Aorta (tissue), 5 donors: ENCODE measurements at regions not wholly inside any gene's neighbourhood (a gene's known extent, or its start where the extent isn't known, plus 50 kb on each side); places are given as distances from the start of the nearest gene placed in this dataset.
A peak's percentile ranks its signal among the peaks of the same experiment; 100 is the strongest.

Experiments used
- ATAC-seq: fragments of 200-7000 bp; cut with Tn5 transposase; one replicate; pipeline ENCODE4 v1.9.1; 2022; ENCODE audit warnings: moderate library complexity; ENCODE audit not compliant: low FRiP score
- DNase-seq, 2 donors: peaks; one replicate each; pipeline ENCODE4 v3.0.0-alpha.2; 2020
- H3K27ac ChIP-seq, 2 donors: one replicate each; pipeline ENCODE4 v1.5.1; 2013; ENCODE audit warnings: low read length in 2 of 2, mild to moderate bottlenecking in 2 of 2, moderate library complexity in 2 of 2, control low read depth in 1 of 2, inconsistent platforms in 1 of 2, low read depth in 1 of 2
- H3K27me3 ChIP-seq, 2 donors: one replicate each; pipeline ENCODE4 v1.6.1; 2013; ENCODE audit warnings: control low read depth in 1 of 2, low read length in 1 of 2, mild to moderate bottlenecking in 1 of 2, moderate library complexity in 1 of 2; ENCODE audit not compliant: insufficient read depth in 2 of 2, control insufficient read depth in 1 of 2
- H3K36me3 ChIP-seq, 2 donors: one replicate each; pipeline ENCODE4 v1.6.1; 2013; ENCODE audit warnings: control low read depth in 1 of 2, low read length in 1 of 2, mild to moderate bottlenecking in 1 of 2; ENCODE audit not compliant: insufficient read depth in 2 of 2, control insufficient read depth in 1 of 2
- H3K4me1 ChIP-seq, 2 donors: one replicate each; pipeline ENCODE4 v1.6.1; 2013; ENCODE audit warnings: low read length in 2 of 2, control low read depth in 1 of 2, mild to moderate bottlenecking in 1 of 2, moderate library complexity in 1 of 2; ENCODE audit not compliant: insufficient read depth in 2 of 2, control insufficient read depth in 1 of 2
- H3K4me3 ChIP-seq, 2 donors: one replicate each; pipeline ENCODE4 v1.5.1; 2013; ENCODE audit warnings: low read length in 2 of 2, control low read depth in 1 of 2, mild to moderate bottlenecking in 1 of 2
- H3K9me3 ChIP-seq: one replicate; pipeline ENCODE4 v1.6.1; 2013; ENCODE audit warnings: mild to moderate bottlenecking, low read length; ENCODE audit not compliant: control insufficient read depth
- WGBS, 2 donors: extraction: QIAGEN DNeasy Blood & Tissue Kit; methylation state at CpG; one replicate each; pipeline ENCODE4 v1.1.7; 2013; 5-methylcytosine and 5-hydroxymethylcytosine counted together
- intact Hi-C, 2 donors: fragments of 100-400 bp; cut with DNase I; formaldehyde crosslinking; loops; one replicate each; pipeline versions ENCODE4 v1.14.2 to v1.15.0; 2022
- donor health status: healthy with polysubstance abuse.
- donor health status: Bipolar disorder and iron deficiency.
- donor health status: DM: no; HTN: no; CAD: no.
- donor health status: DM: no; HTN: no; CAD: no.
- donor health status: DM: yes; HTN: yes; CAD: no.

DNA sequence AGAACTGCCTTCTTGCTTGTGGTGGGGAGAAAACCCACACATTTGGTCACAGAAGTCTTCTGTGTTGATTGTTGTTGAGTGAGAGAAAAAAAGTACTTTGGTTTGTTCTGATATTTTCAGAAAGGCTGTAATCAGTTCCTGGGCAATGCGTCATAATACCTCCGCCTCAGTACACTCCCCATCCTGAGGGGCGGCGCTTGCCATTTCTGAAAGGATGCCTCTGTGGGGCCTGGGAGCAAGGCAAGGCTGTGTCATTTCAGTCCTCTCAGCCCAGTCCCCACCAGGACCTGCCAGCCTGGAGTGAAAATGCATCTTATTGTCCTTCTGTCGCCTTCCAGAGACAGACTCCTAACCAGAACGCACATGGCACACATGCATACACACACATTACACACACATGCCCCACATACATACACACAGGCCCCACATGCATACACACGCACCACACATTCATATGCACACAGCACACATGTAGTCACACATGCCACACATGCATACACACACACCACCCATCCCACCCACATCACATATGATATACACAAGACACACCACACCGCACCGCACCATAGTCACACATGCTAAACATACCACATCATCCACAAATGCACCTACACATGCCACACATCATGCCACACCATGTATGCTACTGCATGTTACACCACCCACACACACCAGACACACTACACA, 90.0 kb downstream of the CXCL12 start:
- Histone ChIP-seq H3K4me1 (peaks cover 0 to 4% of the 10 kb centered on the region in 2 donors), H3K36me3 (no peaks in the 10 kb centered on the region), H3K4me3 (no peak overlapping the region), H3K9me3 (no peaks in the 10 kb centered on the region), H3K27ac (peak overlapping the region in 1 of 2 donors; percentile 82), H3K27me3 (no peaks in the 10 kb centered on the region)
- intact Hi-C loops: no loop called here
- no peak for ATAC-seq
- no peak for DNase-seq
- 98% methylated on average over 9 of the region's 9 CpGs for WGBS, 2 donors

DNA sequence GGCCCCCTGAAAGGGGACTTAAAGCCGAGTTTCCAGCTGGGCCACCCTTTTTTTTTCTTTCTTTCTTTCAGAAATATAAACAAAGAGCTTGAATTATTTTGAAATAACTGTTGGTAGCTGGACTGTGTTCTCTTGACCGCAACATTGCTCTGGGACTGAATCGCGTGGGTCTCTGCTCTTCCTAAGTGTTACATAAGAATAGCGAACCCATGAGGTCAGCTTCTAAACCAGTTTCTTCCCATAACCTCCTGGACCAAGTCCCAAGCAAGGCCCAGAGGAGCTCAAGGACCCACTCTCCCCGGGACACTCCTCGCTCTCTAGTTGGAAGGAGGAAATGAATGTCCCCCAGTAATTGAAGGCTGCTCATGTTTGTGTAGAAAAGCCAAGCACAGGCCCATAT, 91.1 kb downstream of the CXCL12 start:
- DNase-seq (peak in 1 of 2 donors; percentile 76), ATAC-seq (peak; percentile 88)
- Histone ChIP-seq H3K9me3 (no peaks in the 10 kb centered on the region), H3K4me3 (no peak overlapping the region), H3K36me3 (no peaks in the 10 kb centered on the region), H3K4me1 (peaks cover 0 to 4% of the 10 kb centered on the region in 2 donors), H3K27me3 (no peaks in the 10 kb centered on the region), H3K27ac (peak overlapping the region; percentile 16 to 94)
- 11 to 13% methylated on average over 7 of the region's 7 CpGs for WGBS, 2 donors
- intact Hi-C loops: no loop called here

DNA sequence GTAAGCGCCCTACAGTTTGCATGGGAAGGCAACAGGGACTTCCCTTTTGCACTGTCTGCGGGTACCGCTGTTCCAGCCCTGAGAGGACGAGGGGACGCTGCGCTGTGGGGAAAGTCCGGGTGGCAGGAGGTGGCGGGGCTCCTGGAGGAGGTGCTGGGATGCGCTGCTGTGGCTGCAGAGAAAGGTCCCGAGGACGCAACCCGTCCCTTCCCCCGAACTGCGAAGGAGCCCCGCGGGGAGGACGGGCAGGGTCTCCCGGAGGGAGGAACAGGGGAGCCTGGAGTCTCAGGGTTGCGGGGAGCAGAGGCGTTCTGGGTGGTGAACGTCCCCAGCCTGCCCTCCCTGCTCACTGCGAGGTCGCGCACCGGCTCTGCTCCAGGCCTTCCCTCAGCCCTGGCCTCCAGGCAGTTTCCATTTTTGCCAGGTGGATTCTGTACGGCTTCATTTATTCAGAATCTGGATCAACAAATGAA, 91.6 kb downstream of the CXCL12 start:
- Histone ChIP-seq H3K36me3 (no peaks in the 10 kb centered on the region), H3K4me3 (no peak overlapping the region), H3K9me3 (no peaks in the 10 kb centered on the region), H3K27me3 (no peaks in the 10 kb centered on the region), H3K4me1 (peaks cover 0 to 4% of the 10 kb centered on the region in 2 donors), H3K27ac (peak overlapping the region; percentile 16 to 94)
- intact Hi-C loops: no loop called here
- WGBS, 2 donors: 51 to 52% methylated on average over 25 to 26 of the region's 26 CpGs
- DNase-seq: no peak
- peak; percentile 75 for ATAC-seq

DNA sequence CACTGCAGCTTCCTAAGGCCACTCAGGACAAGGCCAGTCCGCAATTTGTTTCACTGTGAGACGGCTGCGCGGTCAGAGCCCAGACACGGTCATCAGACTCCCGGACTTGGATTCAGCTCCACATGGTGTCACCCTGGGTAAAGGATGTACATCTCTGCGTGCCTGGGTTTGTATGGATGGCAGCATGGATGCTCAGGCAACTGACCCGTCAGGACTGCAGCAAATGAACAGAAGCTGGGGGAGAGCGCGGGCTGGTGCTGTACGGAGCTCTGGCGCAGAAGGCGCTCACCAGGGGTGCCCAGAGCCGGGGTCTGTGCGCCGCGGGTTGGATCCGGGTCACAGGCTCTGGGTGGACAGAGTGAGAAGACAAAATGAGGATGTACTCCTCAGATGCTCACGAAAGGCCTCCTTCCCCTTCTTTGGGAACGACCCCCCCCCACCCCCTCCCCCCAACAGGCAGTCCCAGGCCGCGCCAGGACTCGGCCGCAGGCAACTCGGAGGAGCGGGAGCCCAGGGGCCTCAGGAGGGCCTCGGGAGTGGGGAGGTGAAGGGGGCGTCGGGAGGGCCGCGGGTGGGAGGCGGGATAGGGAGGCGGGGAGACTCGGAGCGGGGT, 92.4 kb downstream of the CXCL12 start:
- no peak overlapping the region for H3K27ac ChIP-seq
- H3K9me3 ChIP-seq: no peaks in the 10 kb centered on the region
- ATAC-seq (no peak), DNase-seq (no peak)
- intact Hi-C loops: no loop called here
- no peaks in the 10 kb centered on the region for H3K27me3 ChIP-seq
- H3K36me3 ChIP-seq: no peaks in the 10 kb centered on the region
- 79 to 85% methylated on average over 26 to 35 of the region's 35 CpGs for WGBS, 2 donors
- H3K4me3 ChIP-seq: no peak overlapping the region
- peaks cover 0 to 4% of the 10 kb centered on the region in 2 donors for H3K4me1 ChIP-seq

DNA sequence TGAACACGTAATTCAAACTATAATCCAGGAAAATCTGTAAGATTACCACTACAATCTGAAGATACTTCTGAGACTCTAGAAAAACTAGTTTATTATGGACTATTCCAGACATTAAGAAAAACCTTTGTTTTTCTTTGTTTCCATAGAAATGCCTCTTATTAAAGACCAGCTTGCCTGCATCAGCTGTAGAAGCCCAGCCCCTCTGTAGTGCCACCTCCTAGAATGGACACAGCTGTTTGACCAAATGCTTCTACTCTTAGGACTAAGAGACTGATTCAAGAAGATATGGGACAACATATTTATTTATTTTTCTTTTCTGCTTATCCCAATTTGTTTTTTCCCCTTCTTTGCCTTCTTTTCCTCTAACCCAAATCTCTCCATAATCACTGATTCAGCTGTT, 93.8 kb downstream of the CXCL12 start:
- H3K4me1 ChIP-seq: peaks cover 0 to 4% of the 10 kb centered on the region in 2 donors
- WGBS, 2 donors: 63% methylated on average over 1 of the region's 1 CpG
- no peak for DNase-seq
- H3K27ac ChIP-seq: no peak overlapping the region
- no peaks in the 10 kb centered on the region for H3K27me3 ChIP-seq
- intact Hi-C loops: no loop called here
- no peaks in the 10 kb centered on the region for H3K9me3 ChIP-seq
- no peak for ATAC-seq
- H3K4me3 ChIP-seq: no peak overlapping the region
- H3K36me3 ChIP-seq: no peaks in the 10 kb centered on the region

DNA sequence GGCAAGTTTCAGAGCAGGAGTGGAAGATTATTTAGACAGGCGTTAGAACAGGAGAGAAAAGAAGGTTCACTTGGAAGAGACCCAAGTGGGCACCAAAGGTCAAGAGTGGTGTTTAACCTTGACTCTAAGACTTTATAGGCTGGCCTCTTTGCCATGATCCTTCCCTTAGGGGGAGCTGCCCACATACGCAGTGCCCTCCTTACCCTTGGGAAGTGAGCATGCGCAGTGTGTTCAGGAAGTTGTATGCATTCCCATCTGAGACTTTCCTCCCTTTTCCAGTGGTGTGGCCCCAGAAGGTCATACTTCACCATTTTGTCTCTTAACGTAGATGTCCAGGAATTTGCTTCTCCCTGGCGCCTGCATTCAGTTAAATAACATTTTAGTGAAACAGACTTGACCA, 95.8 kb downstream of the CXCL12 start:
- H3K9me3 ChIP-seq: no peaks in the 10 kb centered on the region
- H3K36me3 ChIP-seq: no peaks in the 10 kb centered on the region
- intact Hi-C loops: no loop called here
- WGBS, 2 donors: 96% methylated on average over 5 of the region's 5 CpGs
- no peak for ATAC-seq
- no peaks in the 10 kb centered on the region for H3K27me3 ChIP-seq
- no peak overlapping the region for H3K27ac ChIP-seq
- peaks cover 0 to 2% of the 10 kb centered on the region in 2 donors for H3K4me1 ChIP-seq
- no peak overlapping the region for H3K4me3 ChIP-seq
- DNase-seq: no peak

DNA sequence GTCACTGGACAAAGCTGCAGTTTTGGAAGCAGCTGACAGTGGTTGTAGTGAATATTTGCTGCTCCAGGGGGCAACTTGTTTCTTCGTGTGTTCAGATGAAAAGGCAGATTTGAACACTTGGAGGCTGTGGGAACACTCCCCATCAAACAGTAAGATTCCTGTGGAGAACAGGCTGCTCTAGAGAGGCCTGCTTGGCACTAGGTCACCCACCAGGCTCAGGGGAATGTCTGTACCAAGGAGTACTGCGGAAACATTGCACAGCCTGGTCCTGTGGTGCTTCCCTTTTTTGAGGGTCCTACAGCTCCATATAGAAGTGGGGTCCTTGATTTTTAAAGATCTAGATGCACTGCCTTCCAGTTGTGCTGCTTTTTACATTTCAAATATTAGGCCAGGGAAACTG, 97.5 kb downstream of the CXCL12 start:
- no peak for DNase-seq
- Histone ChIP-seq H3K27ac (no peak overlapping the region), H3K4me1 (no peaks in the 10 kb centered on the region), H3K36me3 (no peaks in the 10 kb centered on the region), H3K4me3 (no peak overlapping the region), H3K9me3 (no peaks in the 10 kb centered on the region), H3K27me3 (no peaks in the 10 kb centered on the region)
- intact Hi-C loops: no loop called here
- WGBS, 2 donors: 49 to 63% methylated on average over 2 of the region's 2 CpGs
- no peak for ATAC-seq

DNA sequence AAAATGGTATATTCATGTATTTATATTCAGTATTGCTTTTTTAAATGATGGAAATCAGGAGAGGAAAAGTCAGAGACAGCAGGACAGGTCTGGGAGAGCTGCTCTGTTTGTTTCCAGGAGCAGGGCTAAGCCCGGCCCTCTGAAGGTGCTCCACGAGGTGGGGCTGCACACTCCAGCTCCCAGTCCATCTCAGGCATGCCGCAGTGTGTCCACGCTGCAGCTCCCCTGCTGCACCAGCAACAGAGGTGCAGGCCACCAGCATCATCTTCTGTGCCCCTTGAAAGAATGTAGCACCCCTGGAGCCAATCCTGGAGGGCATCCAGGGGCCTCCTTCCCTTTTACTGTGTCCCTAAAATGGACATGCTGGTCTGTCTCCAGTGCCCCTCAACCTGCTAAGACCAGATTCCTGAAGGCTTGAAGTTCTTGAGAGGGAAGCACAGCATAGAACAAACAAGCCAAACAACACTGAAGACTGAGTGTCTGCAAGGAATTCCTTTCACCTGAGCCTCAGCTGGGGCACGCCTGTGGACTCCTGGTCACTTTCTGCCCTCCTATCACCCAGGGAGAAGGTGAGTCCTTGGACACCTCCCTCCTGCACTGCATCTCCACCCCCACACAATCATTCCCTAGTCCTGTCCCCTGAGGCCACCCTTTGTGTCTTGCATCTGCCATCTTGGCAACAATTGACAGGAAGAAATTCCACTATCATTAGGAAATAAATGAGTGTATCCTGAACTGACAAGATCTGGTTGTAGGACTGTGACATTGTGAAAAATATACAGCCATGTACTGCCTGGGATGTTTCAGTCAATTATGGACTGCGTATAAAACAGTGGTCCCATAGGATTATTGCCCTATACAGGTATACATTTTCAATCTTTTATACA, 100.5 kb downstream of the CXCL12 start:
- Histone ChIP-seq H3K27ac (no peak overlapping the region), H3K4me3 (no peak overlapping the region), H3K27me3 (no peaks in the 10 kb centered on the region), H3K9me3 (no peaks in the 10 kb centered on the region), H3K4me1 (no peaks in the 10 kb centered on the region), H3K36me3 (no peaks in the 10 kb centered on the region)
- WGBS, 2 donors: 96% methylated on average over 6 of the region's 6 CpGs
- intact Hi-C loops: no loop called here
- ATAC-seq (no peak), DNase-seq (no peak)
